ENCODE measurements at regions not wholly inside any gene's neighbourhood (a gene's known extent, or its start where the extent isn't known, plus 50 kb on each side); places are given as distances from the start of the nearest gene placed in this dataset.

DNA sequence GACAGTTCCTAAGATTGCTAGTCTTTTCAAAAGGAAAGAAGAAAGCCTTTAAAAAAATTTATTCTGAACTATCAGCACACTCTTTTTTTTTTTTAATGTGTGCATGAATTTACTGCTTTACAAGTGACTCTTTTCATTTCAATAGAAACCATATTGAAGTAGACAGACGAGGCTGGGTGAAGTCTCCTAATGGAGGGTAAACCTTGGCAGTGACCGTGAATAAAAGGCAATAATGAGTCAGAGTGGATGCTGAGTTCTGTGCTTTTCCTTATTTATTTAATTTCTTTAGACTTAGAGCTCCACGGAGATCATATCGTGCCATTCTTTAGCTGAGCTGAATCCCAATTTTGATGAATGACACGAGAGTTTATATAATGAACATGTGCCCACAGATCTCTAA, 196.9 kb downstream of the PRL start:
- ATAC-seq, result no peak
- no peak overlapping the region for H3K4me3 ChIP-seq
- no peak for DNase-seq
- H3K27me3 ChIP-seq, result no peaks in the 10 kb centered on the region
- 78 to 98% (median 91%) methylated on average over 5 of the region's 5 CpGs for WGBS, 4 donors
- H3K27ac ChIP-seq, result no peak overlapping the region
- no peaks in the 10 kb centered on the region for H3K36me3 ChIP-seq
- intact Hi-C loops (cut with DNase I), result no loop called here
- peaks cover 0 to 10% (median 0%) of the 10 kb centered on the region in 12 donors for H3K4me1 ChIP-seq
- no peaks in the 10 kb centered on the region for H3K9me3 ChIP-seq
- no peak for TF ChIP-seq POLR2A (IDR thresholded peaks at IDR 0.05)
- TF ChIP-seq, protein P1, sequence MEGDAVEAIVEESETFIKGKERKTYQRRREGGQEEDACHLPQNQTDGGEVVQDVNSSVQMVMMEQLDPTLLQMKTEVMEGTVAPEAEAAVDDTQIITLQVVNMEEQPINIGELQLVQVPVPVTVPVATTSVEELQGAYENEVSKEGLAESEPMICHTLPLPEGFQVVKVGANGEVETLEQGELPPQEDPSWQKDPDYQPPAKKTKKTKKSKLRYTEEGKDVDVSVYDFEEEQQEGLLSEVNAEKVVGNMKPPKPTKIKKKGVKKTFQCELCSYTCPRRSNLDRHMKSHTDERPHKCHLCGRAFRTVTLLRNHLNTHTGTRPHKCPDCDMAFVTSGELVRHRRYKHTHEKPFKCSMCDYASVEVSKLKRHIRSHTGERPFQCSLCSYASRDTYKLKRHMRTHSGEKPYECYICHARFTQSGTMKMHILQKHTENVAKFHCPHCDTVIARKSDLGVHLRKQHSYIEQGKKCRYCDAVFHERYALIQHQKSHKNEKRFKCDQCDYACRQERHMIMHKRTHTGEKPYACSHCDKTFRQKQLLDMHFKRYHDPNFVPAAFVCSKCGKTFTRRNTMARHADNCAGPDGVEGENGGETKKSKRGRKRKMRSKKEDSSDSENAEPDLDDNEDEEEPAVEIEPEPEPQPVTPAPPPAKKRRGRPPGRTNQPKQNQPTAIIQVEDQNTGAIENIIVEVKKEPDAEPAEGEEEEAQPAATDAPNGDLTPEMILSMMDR (IDR thresholded peaks at IDR 0.05), result no peak

DNA sequence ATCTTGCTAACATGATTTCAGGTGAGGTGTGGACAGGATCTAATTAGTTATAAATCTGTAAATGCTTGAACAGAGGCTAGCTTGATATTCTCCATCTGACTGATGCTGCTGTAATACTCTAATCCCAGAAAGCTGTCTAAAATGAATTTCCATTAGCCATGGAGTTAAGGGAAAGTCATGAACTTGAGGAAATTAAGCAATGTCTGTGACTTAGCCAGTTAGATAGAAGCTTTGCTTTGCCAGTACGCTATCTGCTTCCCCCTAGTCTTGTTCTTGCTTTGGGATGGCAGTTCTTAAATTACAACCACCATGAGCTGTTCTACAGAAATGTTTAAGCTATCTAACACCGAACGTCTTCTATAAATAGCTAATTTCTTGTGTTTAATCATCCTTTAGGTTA, 195.7 kb downstream of the PRL start:
- DNase-seq (no peak), ATAC-seq (no peak)
- Histone ChIP-seq H3K4me1 (peaks cover 0 to 2% (median 0%) of the 10 kb centered on the region in 12 donors), H3K4me3 (no peak overlapping the region), H3K9me3 (no peaks in the 10 kb centered on the region), H3K36me3 (no peaks in the 10 kb centered on the region), H3K27ac (no peak overlapping the region), H3K27me3 (no peaks in the 10 kb centered on the region)
- intact Hi-C loops (cut with DNase I), result no loop called here
- TF ChIP-seq, protein P1 (IDR thresholded peaks at IDR 0.05), result no peak
- TF ChIP-seq POLR2A (IDR thresholded peaks at IDR 0.05), result no peak
- 72 to 82% (median 76%) methylated on average over 3 of the region's 3 CpGs for WGBS, 4 donors

DNA sequence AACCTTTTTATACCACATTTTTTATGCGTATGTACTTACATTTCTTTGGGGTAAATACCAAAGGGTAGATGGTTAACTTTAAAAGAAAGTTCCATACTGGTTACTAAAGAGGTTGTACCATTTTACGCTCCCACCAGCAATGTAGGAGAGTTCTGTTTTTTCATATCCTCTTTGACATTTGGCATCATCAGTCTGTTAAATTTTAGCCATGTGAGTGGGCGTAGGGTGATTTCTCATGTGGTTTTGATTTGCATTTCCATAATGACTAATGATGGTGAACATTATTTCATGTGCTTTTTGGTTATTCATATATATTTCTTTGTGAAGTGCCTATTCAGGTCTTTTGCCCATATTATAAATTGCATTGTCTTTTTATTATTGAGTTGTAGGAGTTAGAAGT, 194.2 kb downstream of the PRL start:
- TF ChIP-seq, protein P1 (IDR thresholded peaks at IDR 0.05), result no peak
- TF ChIP-seq POLR2A (IDR thresholded peaks at IDR 0.05), result no peak
- Histone ChIP-seq H3K27me3 (no peaks in the 10 kb centered on the region), H3K4me1 (no peaks in the 10 kb centered on the region), H3K9me3 (no peaks in the 10 kb centered on the region), H3K36me3 (no peaks in the 10 kb centered on the region), H3K4me3 (no peak overlapping the region), H3K27ac (no peak overlapping the region)
- ATAC-seq (no peak), DNase-seq (no peak)
- intact Hi-C loops (cut with DNase I), result no loop called here
- 94 to 98% (median 95%) methylated on average over 3 of the region's 3 CpGs for WGBS, 4 donors

DNA sequence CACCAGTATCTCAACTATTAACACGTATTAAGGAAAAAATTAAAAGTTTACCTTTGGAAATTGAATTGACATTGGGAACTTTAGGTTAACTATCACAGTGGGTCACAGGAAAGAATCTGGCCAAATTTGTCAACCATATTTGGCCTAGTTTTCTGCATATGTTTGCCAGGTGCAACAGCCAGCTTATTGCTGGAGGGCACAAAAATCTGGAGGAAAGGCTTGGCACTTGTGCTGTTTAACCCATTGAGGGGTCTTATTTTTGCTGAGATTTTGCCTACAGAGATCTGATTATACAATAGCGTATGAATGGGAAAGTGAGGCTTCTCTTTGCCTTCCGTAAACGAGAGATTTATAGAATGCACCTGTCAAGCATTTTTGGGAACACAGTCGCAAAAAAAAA, 190.4 kb downstream of the PRL start:
- TF ChIP-seq, protein P1 (IDR thresholded peaks at IDR 0.05), result no peak
- no peak for TF ChIP-seq POLR2A (IDR thresholded peaks at IDR 0.05)
- H3K27me3 ChIP-seq, result no peaks in the 10 kb centered on the region
- no peaks in the 10 kb centered on the region for H3K9me3 ChIP-seq
- H3K27ac ChIP-seq, result no peak overlapping the region
- no peaks in the 10 kb centered on the region for H3K36me3 ChIP-seq
- H3K4me3 ChIP-seq, result no peak overlapping the region
- ATAC-seq (no peak), DNase-seq (no peak)
- H3K4me1 ChIP-seq, result no peaks in the 10 kb centered on the region
- intact Hi-C loops (cut with DNase I), result no loop called here
- WGBS, 4 donors, result 95 to 97% (median 96%) methylated on average over 5 of the region's 5 CpGs

Data from heart left ventricle (tissue), 16 donors.